DMS153 (cell line): ENCODE measurements at regions not wholly inside any gene's neighbourhood (a gene's known extent, or its start where the extent isn't known, plus 50 kb on each side); places are given as distances from the start of the nearest gene placed in this dataset.

Experiments
- DNase-seq: peaks from one replicate; lab custom pipeline; 2025; lab: John Stamatoyannopoulos, UW

DNA sequence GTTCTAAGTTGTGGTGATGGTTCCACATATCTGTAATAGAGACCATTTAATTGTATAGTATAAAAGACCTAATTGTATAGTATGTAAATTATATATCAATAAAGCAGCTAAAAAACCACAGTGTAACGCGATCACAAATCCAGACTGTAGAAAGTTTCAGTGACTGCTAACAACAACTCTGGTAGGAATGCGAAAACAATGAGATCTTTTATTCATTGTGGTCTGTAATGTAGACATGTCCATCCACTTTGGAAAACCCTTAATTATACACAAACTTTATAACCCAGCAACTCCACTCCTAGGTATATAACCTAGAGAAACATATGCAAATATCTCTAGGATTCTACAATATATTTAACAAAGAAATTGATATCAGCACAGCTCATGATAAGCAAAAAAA lies 549.5 kb downstream of the SLITRK1 start:
- DNase-seq, result no peak

DNA sequence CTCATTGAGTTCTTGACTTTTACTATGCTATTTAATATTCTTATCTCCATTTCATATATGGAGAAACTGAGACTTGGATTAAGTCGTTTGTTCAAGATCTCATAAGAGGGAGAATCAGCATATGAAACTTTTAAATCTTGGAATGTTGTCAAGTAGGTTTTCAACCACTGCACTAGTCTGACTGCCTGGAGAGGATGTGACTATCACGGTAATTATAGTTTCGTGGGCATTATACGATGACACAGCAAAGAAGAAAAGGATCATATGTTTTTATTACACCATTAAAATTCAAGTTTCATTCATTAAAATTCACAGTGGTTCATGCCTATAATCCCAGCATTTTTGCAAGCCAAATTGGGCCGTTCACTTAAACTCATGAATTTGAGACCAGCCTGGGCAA lies 555.2 kb downstream of the SLITRK1 start:
- DNase-seq, result no peak

DNA sequence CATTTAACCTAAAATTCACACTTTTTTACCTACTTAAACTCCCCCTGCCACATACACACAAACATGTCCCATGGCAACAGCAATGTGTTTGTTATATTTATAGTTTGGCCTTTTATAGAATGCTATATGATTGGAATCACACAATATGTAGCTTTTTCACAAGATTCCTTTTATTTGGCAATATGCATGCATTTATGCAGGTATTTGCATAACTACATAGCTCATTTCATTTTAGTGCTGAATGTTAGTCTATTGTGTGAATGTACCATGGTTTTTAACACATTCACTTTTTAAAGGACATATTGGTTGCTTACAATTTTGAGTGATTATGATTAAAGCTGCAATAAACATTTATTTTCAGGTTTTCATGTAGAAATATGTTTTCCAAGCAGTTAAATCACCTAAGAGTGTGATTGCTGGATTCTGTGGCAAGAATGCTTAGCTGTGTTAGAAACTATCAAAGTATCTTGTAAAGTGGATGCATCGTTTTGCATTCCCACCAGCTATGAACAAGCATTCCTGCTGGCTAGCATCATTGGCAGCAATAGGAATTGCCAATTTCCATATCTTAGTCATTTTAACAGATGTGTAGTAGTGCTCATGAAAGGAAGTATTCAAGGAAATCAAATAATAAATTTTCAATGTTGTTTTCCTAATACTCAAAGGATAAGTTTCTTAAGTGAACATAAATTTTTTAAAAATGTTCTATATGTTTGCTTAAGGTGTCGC lies 557.0 kb downstream of the SLITRK1 start:
- DNase-seq, result no peak

DNA sequence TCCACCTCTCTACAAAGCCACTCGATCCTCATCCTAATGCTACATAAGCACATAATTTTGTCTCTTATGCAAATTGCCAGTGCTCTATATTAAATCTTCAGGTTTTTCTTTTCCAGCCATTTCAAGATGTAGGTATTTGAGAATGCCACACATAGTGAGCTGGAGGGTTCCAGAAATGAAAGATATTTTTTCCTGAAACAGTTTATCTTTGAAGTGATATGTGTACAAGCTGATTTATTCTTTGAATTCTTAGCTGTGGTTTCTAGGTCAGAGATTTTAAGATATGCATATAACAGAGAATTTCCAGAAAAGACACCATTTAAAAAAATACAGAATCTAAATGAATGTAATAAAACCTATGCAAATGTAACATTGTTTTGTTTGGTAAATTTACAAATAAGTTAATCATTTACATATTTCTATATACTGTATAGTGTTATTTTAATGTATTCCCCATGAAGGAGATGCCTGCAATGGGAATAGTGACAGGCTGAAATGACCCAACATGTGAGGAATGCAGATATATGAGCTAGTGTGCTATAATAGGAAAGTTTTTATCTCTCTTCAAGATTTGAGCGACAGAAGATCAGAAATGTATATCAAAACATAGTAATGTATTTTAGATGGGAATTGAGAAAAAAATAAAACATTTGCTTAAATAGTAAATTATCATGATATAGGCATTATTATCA lies 570.2 kb downstream of the SLITRK1 start:
- DNase-seq, result no peak

DNA sequence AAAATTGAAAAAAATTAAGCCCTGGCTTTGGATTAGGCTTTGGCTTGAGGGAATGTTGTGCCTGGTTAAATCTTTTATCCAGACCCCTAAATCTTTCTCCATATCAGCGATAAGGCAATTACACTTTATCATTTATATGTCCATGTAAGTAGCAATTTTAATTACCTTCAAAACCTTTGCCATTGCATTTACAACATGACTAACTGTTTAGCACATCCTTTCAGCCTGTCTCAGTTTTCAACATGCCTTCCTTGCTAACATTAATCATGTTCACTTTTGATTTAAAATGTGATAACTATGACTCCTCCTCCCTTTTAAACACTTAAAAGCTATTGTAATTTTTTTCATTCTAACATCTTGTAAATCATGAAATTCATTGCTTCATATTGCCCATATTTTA lies 583.7 kb downstream of the SLITRK1 start:
- DNase-seq, result no peak

DNA sequence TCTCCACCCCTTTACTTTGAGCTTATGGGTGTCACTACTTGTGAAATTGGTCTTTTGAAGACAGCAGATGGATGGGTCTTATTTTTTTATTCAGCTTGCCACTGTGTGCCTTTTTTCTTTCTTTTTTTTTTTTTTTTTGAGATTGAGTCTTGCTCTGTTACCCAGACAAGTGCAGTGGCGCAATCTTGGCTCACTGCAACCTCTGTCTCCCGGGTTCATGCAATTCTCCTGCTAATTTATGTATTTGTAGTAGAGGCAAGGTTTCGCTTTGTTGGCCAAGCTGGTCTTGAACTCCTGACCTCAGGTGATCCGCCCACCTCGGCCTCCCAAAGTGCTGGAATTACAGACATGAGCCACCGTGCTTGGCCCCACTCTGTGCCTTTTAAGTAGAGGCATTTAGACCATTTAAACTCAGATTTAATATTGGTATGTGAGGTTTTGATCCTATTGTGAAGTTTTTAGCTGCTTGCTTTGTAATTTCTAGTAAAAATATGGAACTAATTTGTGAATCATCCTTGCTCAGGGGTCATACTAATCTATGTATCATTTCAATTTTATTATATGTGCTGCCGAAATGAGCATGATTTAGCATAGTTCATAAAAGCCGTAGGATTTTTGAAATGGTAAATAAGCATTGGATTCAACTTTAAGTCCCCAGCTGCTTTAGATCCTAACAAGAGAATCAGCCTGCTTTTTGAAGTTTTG lies 584.5 kb downstream of the SLITRK1 start:
- no peak for DNase-seq

DNA sequence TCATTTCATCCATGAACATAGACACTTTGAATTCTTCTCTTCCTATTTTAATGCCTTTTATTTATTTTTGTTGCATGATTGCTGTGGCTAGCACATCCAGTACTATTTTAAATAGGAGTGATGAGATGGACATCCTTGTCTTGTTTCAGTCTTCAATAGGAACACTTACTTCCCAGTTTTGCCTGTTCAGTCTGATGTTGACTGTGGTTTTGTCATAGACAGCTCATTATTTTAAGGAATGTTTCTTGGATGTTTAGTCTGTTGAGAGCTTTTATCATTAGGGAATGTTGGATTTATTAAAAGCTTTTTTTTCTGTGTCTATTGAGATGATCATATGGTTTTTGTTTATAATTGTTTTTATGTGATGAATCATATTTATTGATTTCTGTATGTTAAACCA lies 586.6 kb downstream of the SLITRK1 start:
- DNase-seq, result no peak

DNA sequence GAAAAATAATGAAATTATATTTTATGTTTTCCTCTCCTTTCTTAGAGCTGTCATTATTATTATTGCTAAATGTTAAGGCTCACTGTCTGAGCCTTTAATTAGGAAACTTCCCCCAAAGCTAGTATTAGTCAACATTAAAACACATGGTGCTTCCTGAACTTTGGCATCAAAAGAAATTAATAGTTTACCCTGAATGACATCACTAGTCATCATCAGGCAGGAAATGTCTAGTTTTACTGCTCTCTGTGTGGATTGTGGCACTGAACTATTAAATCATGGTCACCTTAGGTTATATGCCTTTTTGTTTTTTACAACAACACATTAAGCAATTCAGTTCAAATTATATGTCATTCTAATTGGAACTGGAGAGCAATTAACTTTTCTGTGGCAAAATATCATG lies 595.5 kb downstream of the SLITRK1 start:
- no peak for DNase-seq

DNA sequence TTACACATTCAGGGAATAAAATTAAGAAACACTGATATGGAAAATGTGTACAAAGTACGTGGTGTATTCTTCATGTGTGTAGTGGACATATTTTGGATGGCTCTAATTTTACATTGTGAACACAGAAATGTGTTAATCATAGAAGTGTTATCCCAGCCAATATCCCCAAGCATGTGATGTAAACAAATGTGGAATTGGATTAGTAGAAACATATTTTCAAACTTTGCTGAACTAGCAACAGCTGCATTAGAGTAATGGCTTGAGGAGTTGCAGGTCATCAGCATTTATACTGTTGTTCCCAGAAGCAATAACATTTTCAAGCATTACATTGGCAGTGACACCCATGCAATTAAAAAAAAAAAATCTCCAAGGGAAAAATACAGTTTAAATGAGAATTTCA lies 600.6 kb downstream of the SLITRK1 start:
- DNase-seq, result no peak

DNA sequence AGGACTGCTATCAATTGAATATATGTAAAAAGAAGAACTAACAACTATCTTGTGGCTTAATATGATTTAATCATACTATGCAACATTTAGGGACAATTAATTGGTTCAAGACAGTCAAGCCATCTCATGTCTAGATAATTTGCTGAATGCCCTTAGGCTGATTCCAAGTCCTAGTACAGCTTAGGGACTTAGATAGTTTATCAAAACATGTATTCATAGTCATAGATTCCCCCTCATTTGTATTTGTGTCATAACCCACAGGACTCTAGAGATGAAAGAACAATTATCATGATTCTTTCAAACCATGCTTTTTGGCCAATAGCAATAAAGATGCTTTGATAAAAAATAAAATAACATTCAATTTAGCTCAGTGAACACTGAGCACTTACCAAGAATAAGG lies 607.6 kb downstream of the SLITRK1 start:
- no peak for DNase-seq

DNA sequence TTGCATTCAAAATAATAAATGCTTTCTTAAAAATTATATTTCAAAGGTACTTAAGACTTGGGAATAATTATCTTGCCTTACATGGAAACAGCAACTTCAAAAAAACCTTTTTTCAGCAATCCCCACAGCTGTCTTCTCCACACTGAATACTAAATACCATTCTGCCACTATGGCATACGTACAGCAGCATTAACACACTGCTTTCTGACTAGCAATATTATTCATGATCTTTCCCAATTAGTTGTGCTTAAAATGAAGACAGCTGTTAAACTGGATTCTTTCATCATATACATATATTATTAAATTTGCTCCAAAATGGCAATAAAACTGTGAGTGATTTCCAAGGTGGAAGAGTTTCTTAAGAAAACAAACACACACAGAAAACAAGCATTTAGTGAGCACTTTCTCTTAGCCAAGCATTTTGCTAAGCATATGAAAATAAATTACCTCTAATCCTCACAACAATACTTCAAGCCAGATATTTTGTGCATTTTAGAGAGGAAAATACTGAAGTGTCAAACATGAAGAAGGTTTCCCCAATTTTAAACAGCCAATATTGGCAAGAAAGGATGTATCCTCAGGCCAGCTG lies 609.5 kb downstream of the SLITRK1 start:
- no peak for DNase-seq

DNA sequence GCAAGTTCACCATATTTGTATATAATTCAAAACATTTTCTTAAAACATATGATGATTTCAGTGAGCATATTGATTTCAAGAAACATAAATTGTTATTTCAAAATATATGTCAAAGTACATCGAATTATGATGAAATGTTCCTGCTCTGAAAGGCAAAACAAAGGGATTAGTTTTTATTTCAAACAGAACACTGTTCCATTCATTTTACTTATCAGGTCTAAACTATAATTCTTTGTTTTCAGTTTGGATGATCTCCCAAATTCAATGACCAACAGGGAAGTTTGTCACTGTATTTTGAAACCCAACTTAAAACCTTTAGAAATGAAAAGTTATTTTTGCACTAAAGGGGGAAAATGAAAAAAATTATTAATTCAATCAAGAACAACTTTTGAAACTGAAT lies 610.2 kb downstream of the SLITRK1 start:
- no peak for DNase-seq

DNA sequence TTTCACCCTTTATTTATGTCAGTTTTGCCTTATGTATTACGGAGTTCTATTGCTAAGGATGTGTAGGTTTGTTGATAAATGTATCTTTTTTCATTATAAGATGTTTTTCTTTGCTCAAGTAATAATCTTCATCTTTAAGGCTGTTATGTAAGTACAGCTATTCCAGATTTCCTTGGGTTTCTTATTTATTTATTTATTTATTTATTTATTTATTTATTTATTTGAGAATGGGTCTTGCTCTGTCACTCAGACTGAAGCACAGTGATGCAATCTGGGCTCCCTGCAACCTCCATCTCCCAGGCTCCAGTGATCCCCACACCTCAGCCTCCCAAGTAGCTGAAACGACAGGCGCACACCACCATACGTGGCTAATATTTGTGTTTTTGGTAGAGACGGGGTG lies 617.0 kb downstream of the SLITRK1 start:
- no peak for DNase-seq

DNA sequence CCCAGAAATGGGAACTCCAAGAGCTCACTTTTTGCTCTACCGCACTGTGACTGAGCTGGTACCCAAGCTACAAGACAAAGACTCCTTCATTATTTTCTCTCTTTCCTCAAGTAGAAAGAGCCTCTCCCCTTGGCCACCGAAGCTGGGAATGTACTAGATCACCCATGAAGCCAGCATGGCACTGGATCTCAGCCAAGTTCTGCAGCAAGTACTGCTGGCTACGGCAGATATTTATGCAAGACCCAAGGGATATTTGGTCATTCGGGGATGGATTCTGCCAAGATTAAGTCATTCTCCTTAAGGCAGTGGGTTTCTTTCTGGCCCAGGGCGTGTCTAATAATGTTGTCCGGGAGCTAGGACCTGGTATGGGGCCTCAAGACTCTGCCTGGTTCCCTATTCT lies 633.5 kb downstream of the SLITRK1 start:
- no peak for DNase-seq

DNA sequence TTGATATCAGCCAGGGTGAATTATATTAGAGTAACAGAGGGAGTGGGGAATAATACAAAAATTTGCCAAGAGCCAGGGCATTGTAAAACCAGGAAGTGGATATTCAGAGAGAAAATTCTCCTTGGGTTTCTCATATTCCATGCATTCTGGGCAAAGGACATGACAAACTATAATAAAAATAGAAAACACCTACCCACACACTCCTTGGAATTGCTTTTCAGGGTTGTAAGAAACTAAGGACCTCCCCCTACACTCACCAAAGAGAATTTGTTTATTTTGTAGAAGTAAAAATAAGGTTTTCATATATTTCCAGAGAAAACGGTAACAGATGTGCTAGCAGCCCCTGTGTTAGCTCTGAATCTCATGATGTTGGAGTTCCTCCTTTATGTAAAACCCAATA lies 649.6 kb downstream of the SLITRK1 start:
- no peak for DNase-seq

DNA sequence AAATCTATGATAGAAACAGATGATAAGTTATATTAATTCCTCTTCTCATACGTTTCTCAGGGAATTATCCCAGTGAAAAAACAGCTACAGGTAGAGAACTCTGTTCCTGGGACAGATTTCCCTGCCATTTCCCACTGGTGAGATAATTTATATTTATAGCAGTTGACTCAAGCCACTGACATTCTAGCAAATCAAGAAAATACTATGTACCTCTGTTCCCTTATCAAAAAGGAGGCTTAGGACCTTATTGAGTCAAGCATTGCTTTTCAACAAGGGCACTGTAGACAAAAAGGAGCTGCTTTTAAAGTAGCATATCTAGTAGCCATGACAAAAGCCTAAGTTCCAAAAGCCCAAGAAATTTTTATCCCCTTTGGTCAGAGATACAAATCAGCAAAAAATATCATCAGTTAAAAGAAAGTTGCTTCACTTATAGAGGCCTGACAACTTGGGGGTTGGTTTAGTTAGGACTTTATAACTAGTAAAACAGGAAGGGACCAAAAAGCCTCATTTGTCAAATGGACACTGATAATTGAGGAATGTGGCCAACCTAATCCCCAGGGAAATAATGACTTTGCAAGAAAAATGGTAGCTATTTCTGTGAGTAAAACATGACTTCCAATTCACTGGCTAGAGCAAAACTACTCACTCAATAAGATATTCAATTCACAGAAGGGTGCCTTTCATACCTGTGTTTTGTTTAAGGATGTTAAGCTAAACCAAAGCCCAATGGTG lies 652.5 kb downstream of the SLITRK1 start:
- no peak for DNase-seq

DNA sequence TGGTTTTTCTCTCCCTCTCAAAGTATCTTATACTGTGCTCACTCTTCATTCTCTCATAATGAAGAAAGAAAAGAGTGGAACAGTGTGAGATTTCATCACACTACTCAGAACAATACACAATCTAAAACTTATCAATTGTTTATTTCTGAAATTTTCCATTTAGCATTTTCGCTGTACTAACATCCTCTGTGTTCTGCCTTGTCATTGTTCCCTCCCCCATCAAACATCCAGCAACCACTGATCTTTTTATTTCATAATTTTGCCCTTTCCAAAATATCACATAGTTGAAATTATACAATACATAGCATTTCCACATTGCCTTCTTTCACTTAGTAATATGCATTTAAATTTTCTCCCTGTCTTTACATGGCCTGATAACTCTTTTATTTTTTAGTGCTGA lies 658.7 kb downstream of the SLITRK1 start:
- no peak for DNase-seq

DNA sequence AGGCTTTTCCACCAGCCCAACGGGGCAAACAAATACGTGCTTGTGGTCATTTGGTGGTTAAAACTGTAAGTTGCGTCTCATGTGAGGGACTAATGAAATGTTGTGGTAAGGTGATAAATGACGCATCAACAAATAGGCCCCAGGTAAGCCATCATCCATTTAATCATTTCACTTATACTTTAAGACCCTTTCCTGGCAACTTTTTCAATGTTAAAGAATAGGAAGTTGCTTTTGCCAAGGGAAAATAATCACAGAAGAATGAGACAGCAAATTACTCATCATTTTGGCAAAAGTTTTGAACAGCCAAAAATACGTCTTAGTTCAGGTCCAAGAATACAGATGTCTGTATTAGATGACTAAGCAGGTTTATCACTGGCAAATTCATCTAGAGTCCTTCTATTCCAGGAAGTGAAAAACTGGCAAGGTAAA lies 660.4 kb downstream of the SLITRK1 start:
- DNase-seq, result no peak

DNA sequence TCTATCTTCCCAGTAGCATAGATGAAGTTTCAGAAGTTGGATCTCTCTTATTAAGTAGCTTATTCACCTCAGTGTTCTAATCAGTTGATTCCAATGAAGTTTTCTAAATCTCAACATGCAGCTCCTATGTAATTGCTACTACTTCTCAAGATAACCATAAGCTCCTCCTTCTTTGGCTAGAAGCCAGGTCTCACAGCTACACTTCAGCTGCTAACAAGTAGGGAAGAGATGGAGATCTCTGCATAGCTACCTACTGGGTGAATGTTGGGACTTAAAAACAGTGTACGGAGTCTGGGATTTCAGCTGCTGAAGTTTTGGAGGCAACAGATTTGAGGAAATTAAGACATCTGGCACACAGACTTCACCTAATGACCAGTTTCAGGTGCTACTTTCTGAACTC lies 661.0 kb downstream of the SLITRK1 start:
- DNase-seq, result no peak

DNA sequence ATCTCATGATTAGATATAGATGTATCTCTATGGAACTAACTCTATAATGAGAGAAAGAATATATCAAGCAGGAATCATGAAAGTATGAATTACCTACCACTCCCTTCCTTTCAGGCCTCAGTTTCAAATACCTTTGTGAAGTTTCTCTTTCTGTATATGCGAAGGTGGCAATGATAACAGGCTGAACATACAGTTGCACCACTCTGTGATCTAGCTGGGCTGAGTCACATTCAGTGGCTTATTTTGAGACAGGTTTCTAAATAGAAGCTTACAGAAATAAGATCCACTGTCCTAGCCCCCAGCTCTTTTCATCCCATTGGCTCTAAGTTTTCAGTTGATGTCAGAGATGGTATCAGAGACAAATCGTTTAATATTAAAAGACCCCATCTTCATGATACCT lies 662.0 kb downstream of the SLITRK1 start:
- no peak for DNase-seq

DNA sequence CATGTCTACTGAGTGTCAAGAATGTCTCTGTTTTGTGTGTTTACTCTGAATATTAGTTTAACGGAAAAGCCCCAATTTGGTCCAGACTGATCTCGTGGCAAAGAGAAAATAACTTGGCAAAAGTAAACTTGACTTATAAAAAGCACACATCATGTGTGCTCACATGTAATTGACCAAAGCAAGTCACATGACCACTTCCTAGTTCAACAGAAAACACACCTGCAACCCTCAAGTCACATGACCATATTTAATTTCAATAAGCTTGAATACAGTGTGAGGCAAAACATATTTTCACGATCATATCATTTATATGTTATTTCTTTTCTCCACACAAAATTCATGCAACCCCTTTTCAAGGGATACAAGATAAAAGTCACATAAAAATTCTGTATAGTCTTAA lies 662.4 kb downstream of the SLITRK1 start:
- no peak for DNase-seq
